Muscle of arm (tissue), 1 donor: ENCODE measurements at regions not wholly inside any gene's neighbourhood (a gene's known extent, or its start where the extent isn't known, plus 50 kb on each side); places are given as distances from the start of the nearest gene placed in this dataset.
A peak's percentile ranks its signal among the peaks of the same experiment; 100 is the strongest.

Source experiments
- DNase-seq: peaks from one replicate; pipeline ENCODE4 v3.0.0-alpha.2; 2013

GRCh38 chr12:92496790-92497189 is 206.0 kb upstream of the PLEKHG7 start:
- DNase-seq = no peak

DNA sequence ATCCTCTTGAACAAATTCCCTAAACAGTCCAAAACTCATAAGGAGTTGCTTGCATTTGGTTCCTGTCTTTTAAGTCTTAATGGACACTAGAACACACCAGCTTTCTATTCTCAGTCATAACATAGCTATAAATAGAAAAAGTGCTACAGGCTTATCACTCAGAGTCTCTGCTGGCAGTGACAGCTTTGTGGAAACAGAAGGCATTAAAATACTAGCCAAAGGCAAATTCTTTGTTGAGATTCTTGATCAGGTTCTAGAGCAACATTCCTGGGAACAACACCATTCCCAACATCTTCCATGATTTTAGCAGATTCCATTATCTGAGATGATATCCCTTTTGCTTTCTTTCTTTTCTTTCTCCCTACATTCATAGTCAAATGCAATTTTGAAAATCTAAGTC is 207.7 kb upstream of the PLEKHG7 start:
- no peak for DNase-seq

- no peak for DNase-seq
Measured at GRCh38 chr12:92493816-92494215, 209.0 kb upstream of the PLEKHG7 start.

DNA sequence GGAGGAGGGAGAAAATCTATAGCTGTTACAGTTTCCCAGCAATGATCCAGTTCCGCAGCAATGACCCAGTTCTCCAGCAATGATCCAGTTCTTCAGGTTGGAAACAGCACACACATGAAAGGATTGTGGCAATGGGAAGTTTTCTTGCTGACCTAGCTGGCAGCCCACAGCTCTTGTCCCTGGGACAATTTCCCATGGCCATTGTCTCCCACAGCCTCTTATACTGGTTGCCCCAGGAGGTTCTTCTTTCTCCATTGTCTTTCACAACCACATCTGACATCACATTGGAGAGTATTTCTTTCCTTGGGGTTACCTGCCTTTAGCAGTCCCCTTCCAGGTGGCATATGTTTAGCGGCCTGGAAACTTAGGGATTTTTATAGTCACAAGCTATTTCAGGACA is 209.8 kb upstream of the PLEKHG7 start:
- no peak for DNase-seq

GRCh38 chr12:92492291-92492690 is 210.5 kb upstream of the PLEKHG7 start:
- DNase-seq = no peak

GRCh38 chr12:92489781-92490180 is 213.0 kb upstream of the PLEKHG7 start:
- no peak for DNase-seq

DNA sequence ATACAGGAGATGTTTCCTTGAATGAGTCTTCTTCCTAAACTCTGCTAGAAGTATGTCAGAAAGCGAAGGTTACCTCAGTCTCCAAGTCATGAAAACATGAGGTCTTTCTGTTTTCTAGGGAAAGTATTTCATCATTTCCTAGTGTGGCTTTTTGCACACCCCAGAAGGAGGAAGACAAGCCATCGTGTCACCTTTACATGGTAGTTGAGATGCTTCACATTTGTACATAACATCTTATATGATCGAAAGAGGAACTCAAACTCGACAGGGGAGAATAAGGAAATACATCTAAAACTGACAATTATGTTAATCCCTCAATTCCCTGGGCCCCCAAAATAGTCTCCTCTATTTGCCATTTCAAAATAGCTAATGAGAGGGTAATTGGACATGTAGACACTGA is 214.1 kb upstream of the PLEKHG7 start:
- no peak for DNase-seq

DNA sequence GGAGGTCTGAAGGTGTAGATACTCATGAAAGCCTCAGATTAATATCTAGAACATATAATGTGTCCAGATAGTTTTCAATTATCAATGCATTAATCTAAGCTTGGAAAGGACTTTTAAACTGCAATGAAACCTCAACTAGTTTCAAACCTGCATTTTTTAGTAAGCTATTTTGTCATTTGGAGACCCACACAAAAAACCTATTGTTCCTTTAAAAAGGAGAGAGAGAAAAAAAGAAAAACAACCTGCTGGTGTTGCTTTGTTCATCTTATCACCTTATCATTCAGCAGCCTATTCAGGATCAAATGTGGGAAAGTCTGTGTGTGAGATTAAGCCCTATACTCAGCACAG is 215.7 kb upstream of the PLEKHG7 start:
- DNase-seq = no peak

- no peak for DNase-seq
Measured at GRCh38 chr12:92486443-92487137, 216.2 kb upstream of the PLEKHG7 start.

- DNase-seq = no peak
Measured at GRCh38 chr12:92485351-92486348, 217.1 kb upstream of the PLEKHG7 start.

- no peak for DNase-seq
Measured at GRCh38 chr12:92482599-92482998, 220.2 kb upstream of the PLEKHG7 start.

GRCh38 chr12:92481066-92481465 is 221.7 kb upstream of the PLEKHG7 start:
- DNase-seq = no peak

DNA sequence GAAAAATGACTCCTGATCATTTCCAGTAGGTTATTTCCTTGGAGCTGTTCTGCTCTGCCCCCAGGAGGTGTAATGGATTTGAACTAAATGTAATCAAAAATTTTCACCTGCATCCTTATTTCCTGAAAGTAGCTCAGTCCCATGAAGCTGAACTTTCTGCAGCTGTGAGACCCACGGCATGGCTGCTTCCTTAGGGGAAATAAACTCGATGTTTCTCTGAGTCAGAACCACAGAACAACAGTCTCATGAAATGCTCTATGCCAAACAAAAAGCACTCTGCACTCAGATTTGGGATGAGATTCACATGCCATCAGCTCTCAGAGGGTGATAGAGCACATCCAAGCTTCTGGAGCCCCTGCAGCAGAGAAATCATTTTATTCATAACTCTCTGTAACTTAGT is 224.1 kb upstream of the PLEKHG7 start:
- DNase-seq = no peak

DNA sequence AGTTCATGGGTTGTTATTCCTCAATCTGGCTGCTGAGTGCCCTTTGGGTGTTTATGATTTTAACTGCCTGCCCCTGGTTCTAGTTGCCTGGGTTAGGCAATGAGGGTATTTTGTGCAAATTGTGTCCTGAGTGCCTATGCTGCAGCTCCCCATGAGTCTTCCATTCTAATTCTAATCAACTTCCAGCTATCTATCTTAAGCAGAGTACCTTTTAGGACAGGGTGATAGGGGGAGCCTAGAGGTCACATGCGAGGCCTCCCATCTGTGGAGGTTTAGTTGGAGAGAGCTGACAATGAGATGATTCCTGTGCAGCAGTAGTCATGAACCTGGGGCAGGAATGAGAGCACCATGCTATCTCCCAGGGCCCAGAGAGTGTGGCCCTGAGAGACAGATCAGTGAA is 225.9 kb upstream of the PLEKHG7 start:
- DNase-seq = no peak

- DNase-seq = no peak
Measured at GRCh38 chr12:92473564-92473963, 229.2 kb upstream of the PLEKHG7 start.

DNA sequence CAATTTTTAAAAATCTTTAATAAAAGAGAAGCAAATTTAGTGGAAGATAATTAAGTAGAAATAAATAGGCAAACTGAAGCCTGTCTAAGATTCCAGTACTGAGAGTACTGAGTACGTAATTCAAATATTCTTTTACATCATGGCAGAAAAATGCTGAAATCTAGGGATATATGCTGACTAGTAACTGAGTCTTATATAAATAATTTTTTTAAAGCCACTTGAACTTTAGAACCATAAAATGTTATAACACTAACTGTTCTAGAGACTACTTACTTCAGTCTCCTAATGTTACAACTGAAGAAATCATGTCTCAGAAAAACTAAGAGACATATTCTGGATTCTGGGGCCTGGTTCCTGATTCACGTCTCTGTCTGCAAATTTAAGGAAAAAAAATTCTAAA is 230.6 kb upstream of the PLEKHG7 start:
- no peak for DNase-seq

GRCh38 chr12:92471551-92471950 is 231.2 kb upstream of the PLEKHG7 start:
- no peak for DNase-seq

- DNase-seq = no peak
Measured at GRCh38 chr12:92470608-92471021, 232.2 kb upstream of the PLEKHG7 start.

DNA sequence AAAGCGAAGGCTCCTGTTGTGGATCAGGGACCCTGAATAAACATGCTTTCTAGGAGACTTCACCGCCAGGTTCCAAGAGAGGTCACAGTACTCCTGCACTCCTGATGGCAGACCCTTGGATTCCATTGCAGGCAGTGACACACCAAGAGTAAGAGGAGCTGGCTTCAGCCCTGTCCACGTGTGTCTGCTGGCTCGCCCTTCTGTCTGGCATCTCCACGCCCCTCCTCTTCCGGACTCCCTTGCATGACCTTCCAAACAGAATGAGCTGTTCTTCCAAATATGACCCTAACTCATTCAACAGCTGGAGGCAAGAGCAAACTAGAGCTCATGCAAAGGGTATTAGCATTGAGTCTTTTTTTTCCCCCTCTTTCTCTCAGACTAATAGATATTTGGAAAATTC is 233.0 kb upstream of the PLEKHG7 start:
- peak; percentile 73 for DNase-seq

- no peak for DNase-seq
Measured at GRCh38 chr12:92468358-92469020, 234.3 kb upstream of the PLEKHG7 start.

DNA sequence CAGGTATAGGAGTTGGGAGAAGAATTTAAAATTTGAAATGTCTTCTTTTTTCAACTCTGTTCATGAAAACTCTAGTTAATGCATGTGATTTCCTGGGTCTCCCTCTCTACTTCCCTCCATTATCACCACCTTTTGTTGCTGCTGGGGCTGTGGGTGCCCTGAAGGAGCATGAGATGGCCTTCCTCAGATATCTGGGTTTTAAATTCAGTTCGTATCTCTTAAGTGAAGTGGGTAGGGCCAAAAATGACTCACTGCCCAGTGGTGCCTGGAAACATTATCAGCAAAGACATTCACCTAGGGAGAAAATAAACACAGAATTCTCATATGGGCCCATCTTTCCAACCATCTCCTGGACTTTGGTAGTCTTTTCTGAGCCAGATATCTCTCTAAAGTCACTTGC is 234.9 kb upstream of the PLEKHG7 start:
- DNase-seq = no peak

GRCh38 chr12:92466391-92467305 is 236.1 kb upstream of the PLEKHG7 start:
- peak; percentile 58 for DNase-seq
